ENCODE measurements at regions not wholly inside any gene's neighbourhood (a gene's known extent, or its start where the extent isn't known, plus 50 kb on each side); places are given as distances from the start of the nearest gene placed in this dataset.

DNA sequence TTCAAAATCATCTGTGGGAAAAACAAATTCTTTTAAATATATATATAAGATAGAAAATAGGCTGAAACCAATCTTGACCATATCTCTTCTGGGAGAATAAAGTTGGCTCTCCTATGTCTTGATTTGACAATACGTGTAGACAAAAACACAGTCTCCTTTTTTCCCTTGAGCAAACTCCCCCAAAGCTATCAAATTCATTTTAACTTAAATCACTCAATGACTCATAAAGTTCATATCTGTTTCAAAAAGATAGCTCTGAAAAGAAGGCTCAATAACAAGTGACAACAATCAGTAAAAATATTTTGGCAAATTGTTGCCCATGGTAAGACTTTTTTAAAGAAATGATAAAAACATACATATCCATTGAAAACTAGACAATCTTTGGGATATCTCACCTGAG, 236.0 kb upstream of the TENT5A start:
- no peaks in the 10 kb centered on the region for H3K9me3 ChIP-seq
- intact Hi-C loops (cut with DNase I) = no loop called here
- no peak overlapping the region for H3K4me3 ChIP-seq
- TF ChIP-seq, protein P1, sequence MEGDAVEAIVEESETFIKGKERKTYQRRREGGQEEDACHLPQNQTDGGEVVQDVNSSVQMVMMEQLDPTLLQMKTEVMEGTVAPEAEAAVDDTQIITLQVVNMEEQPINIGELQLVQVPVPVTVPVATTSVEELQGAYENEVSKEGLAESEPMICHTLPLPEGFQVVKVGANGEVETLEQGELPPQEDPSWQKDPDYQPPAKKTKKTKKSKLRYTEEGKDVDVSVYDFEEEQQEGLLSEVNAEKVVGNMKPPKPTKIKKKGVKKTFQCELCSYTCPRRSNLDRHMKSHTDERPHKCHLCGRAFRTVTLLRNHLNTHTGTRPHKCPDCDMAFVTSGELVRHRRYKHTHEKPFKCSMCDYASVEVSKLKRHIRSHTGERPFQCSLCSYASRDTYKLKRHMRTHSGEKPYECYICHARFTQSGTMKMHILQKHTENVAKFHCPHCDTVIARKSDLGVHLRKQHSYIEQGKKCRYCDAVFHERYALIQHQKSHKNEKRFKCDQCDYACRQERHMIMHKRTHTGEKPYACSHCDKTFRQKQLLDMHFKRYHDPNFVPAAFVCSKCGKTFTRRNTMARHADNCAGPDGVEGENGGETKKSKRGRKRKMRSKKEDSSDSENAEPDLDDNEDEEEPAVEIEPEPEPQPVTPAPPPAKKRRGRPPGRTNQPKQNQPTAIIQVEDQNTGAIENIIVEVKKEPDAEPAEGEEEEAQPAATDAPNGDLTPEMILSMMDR (IDR thresholded peaks at IDR 0.05) = no peak
- H3K4me1 ChIP-seq = no peaks in the 10 kb centered on the region
- H3K36me3 ChIP-seq = no peaks in the 10 kb centered on the region
- no peaks in the 10 kb centered on the region for H3K27me3 ChIP-seq
- H3K27ac ChIP-seq = no peak overlapping the region
- no peak for DNase-seq (ENCODE audit: low spot score in 2 of 2)

DNA sequence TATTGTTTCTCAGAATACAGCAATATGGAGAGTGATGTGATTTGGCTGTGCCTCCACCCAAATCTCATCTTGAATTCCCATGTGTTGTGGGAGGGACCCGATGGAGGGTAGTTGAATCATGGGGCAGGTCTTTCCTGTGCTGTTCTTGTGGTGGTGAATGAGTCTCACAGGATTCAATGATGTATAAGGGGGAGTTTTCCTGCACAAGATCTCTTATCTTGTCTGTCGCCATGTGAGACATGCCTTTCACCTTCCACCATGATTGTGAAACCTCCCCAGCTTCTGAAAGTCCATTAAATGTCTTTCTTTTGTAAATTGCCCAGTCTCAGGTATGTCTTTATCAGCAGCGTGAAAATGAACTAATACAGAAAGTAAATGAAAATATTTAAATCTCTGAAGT, 234.8 kb upstream of the TENT5A start:
- Histone ChIP-seq H3K27ac (no peak overlapping the region), H3K9me3 (no peaks in the 10 kb centered on the region), H3K4me3 (no peak overlapping the region), H3K36me3 (no peaks in the 10 kb centered on the region), H3K27me3 (no peaks in the 10 kb centered on the region), H3K4me1 (no peaks in the 10 kb centered on the region)
- TF ChIP-seq, protein P1 (IDR thresholded peaks at IDR 0.05) = no peak
- no peak for DNase-seq (ENCODE audit: low spot score in 2 of 2)
- intact Hi-C loops (cut with DNase I) = no loop called here

DNA sequence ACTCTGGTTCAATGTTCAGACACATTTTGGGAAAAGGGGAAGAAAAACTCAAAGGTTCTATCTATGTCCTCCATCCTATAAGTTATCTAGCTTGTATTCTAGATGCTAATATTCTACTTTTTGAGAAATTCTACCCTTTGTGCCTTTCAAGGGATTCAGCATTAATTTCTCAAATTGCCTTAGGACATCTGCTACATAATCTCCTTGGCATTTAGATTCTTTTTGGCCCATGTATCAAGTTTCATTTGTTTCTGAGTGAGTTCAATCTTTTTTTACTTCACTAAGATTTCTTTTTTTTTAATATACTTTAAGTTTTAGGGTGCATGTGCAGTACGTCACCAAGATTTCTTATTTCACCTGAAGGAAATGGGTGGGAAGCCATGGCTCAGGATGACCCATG, 232.7 kb upstream of the TENT5A start:
- H3K9me3 ChIP-seq = peaks cover 0 to 2% of the 10 kb centered on the region in 2 donors
- TF ChIP-seq, protein P1 (IDR thresholded peaks at IDR 0.05) = no peak

DNA sequence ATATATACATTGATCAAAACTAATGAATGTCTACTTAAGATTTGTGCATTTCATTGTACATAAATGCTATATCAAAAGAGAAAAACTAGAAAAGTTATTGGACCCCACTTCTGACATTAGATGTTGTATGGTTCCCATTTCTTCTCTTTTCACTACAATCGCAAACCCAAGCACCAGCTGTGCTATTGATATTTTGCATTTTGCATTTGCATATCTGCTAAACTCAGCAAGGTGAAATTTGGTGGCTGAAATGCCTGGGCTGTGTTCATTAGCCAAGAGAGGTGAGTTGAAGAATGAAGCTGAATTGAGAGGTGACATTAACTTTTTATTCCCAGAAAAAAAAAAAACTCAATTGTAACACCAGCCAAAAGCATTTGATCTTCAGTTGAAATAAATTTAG, 232.1 kb upstream of the TENT5A start:
- TF ChIP-seq, protein P1 (IDR thresholded peaks at IDR 0.05) = no peak
- no peaks in the 10 kb centered on the region for H3K27me3 ChIP-seq
- no peaks in the 10 kb centered on the region for H3K4me1 ChIP-seq
- DNase-seq (ENCODE audit: low spot score in 2 of 2) = no peak
- no peak overlapping the region for H3K4me3 ChIP-seq
- H3K36me3 ChIP-seq = no peaks in the 10 kb centered on the region
- H3K27ac ChIP-seq = no peak overlapping the region
- intact Hi-C loops (cut with DNase I) = loop anchor here (5.0 kb wide), 1 partner anchor 232 kb away; the partner anchor contains the start of gene TENT5A
- peaks cover 0 to 8% of the 10 kb centered on the region in 2 donors for H3K9me3 ChIP-seq

More for the DNA sequence above, 232.7 kb upstream of the TENT5A start:
- H3K27ac ChIP-seq = no peak overlapping the region
- H3K4me1 ChIP-seq = no peaks in the 10 kb centered on the region
- H3K4me3 ChIP-seq = no peak overlapping the region
- H3K27me3 ChIP-seq = no peaks in the 10 kb centered on the region
- intact Hi-C loops (cut with DNase I) = no loop called here
- no peaks in the 10 kb centered on the region for H3K36me3 ChIP-seq
- no peak for DNase-seq (ENCODE audit: low spot score in 2 of 2)

DNA sequence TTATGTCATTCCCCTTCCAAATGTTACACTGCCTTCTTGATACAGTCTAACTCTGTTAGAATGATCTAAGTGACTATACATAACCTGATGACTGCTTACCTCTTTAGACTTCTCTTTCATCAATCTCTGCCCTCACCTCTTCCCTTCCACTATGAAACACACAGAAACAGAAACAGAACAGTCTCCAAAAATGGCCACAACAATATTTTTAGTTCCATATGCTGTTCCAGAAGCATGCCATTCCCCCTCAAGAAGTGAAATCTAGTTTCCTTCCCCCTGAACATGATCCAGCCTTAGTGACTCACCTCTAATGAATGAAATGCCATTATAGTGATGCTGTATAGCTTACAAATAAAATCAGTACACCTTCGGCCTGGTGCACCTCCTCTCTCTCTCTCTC, 229.3 kb upstream of the TENT5A start:
- TF ChIP-seq, protein P1 (IDR thresholded peaks at IDR 0.05) = no peak
- Histone ChIP-seq H3K4me3 (peak overlapping the region in 1 of 2 donors; percentile 22), H3K4me1 (no peaks in the 10 kb centered on the region), H3K9me3 (peaks cover 0 to 16% of the 10 kb centered on the region in 2 donors), H3K27ac (peak overlapping the region; percentile 46 to 71), H3K27me3 (no peaks in the 10 kb centered on the region), H3K36me3 (no peaks in the 10 kb centered on the region)
- intact Hi-C loops (cut with DNase I) = loop anchor here (5.0 kb wide), 1 partner anchor 230 kb away; the partner anchor contains the start of gene TENT5A
- DNase-seq (ENCODE audit: low spot score in 2 of 2) = no peak

DNA sequence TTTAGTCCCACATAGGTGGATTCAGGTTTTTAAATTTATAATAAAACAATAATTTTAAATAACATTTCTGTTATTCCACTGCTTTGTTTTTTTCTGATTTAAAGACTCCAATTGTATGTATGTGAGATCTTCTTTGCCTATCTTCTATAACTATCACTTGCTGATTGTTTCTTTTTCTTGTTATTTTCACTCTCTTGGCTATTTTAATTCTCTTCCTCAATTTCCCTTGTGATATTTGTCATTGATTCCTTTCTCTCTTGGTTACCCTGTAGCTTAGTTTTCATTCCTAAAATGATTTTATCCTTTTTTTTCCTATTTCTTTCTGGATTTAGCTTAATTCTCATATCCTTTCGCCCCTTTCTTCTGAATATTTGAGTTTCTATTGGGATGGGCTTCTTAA, 227.3 kb upstream of the TENT5A start:
- H3K4me1 ChIP-seq = no peaks in the 10 kb centered on the region
- no peak for DNase-seq (ENCODE audit: low spot score in 2 of 2)
- no peaks in the 10 kb centered on the region for H3K36me3 ChIP-seq
- H3K9me3 ChIP-seq = peaks cover 0 to 16% of the 10 kb centered on the region in 2 donors
- H3K4me3 ChIP-seq = no peak overlapping the region
- TF ChIP-seq, protein P1 (IDR thresholded peaks at IDR 0.05) = no peak
- no peaks in the 10 kb centered on the region for H3K27me3 ChIP-seq
- intact Hi-C loops (cut with DNase I) = loop anchor here (5.0 kb wide), 1 partner anchor 227 kb away; the partner anchor contains the start of gene TENT5A
- H3K27ac ChIP-seq = no peak overlapping the region
